Epithelial cell of esophagus (primary cell): ENCODE measurements at regions not wholly inside any gene's neighbourhood (a gene's known extent, or its start where the extent isn't known, plus 50 kb on each side); places are given as distances from the start of the nearest gene placed in this dataset.

Experiments
- DNase-seq: peaks from one replicate; pipeline ENCODE4 v3.0.0; 2010; ENCODE audit warnings: low read depth
- H3K4me3 ChIP-seq: 2 replicates; pipeline ENCODE4 v1.5.1; 2011; ENCODE audit warnings: mild to moderate bottlenecking, low read length, control low read depth
- CTCF ChIP-seq: IDR thresholded peaks from 2 replicates; pipeline ENCODE4 v1.5.1; 2011; ENCODE audit warnings: low read depth, mild to moderate bottlenecking, low read length, control low read depth, inconsistent platforms; ENCODE audit not compliant: insufficient read depth; ENCODE audit errors: missing control alignments

- TF ChIP-seq CTCF = no peak
- DNase-seq = no peak
Observed at GRCh38 chr2:2873450-2873811, 504.2 kb downstream of the EIPR1 start.

GRCh38 chr2:2872713-2873449 lies 504.7 kb downstream of the EIPR1 start:
- TF ChIP-seq CTCF = no peak
- no peak for DNase-seq
- H3K4me3 ChIP-seq = no peak overlapping the region

More at GRCh38 chr2:2873450-2873811, 504.2 kb downstream of the EIPR1 start:
- no peak overlapping the region for H3K4me3 ChIP-seq

GRCh38 chr2:2872309-2872617 lies 505.4 kb downstream of the EIPR1 start:
- H3K4me3 ChIP-seq = no peak overlapping the region
- TF ChIP-seq CTCF = no peak
- DNase-seq = no peak

GRCh38 chr2:2871480-2872308 lies 505.9 kb downstream of the EIPR1 start:
- TF ChIP-seq CTCF = no peak
- H3K4me3 ChIP-seq = no peak overlapping the region
- no peak for DNase-seq

GRCh38 chr2:2870106-2870505 lies 507.5 kb downstream of the EIPR1 start:
- no peak for TF ChIP-seq CTCF
- DNase-seq = no peak
- H3K4me3 ChIP-seq = no peak overlapping the region

DNA sequence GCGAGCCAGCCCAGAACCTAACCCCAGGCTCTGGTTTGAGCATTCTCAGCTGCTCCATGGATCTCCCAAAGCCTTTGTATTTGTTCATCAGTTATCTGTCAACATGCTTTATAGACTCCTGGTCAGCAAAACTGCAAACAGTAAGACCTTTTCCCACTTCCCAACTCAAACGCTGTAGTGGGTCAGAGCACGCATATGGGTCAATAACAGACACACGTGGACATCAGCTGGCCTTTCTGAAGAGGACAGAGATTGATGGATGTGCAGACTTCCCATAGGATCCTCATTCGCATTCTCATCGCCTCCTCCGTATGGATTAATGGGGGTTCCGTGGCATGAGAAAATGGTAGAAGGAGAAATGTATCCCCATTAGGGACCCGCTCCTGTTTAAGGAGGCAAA lies 508.1 kb downstream of the EIPR1 start:
- TF ChIP-seq CTCF = no peak
- no peak for DNase-seq
- H3K4me3 ChIP-seq = no peak overlapping the region

GRCh38 chr2:2868085-2868484 lies 509.5 kb downstream of the EIPR1 start:
- no peak for DNase-seq
- H3K4me3 ChIP-seq = no peak overlapping the region
- no peak for TF ChIP-seq CTCF
